RCC 7860 (cell line): ENCODE measurements at regions not wholly inside any gene's neighbourhood (a gene's known extent, or its start where the extent isn't known, plus 50 kb on each side); places are given as distances from the start of the nearest gene placed in this dataset.
A peak's percentile ranks its signal among the peaks of the same experiment; 100 is the strongest.
"Not testable (repeated sequence)": the region's sequence is repeated elsewhere in the genome, so short reads cannot be mapped to it uniquely, and the experiment has no call there.

Experiments used
- DNase-seq: peaks from one replicate; pipeline ENCODE4 v3.0.0-alpha.2; 2015; ENCODE audit warnings: low spot score
- FAIRE-seq: peaks from 2 replicates; lab custom pipeline; 2012; peaks lifted over from hg19 to GRCh38; lab: Jason Lieb, UNC

GRCh38 chrX:16316331-16316730 is 149.1 kb downstream of the MAGEB17 start:
- no peak for FAIRE-seq
- no peak for DNase-seq

GRCh38 chrX:16319929-16320328 is 152.6 kb downstream of the MAGEB17 start:
- FAIRE-seq (peak; percentile 69), DNase-seq (peak; percentile 36)

GRCh38 chrX:16320765-16321355 is 153.6 kb downstream of the MAGEB17 start:
- peak; percentile 75 for DNase-seq
- peak; percentile 96 for FAIRE-seq

- no peak for DNase-seq
- no peak for FAIRE-seq
Observed at GRCh38 chrX:16333453-16333852, 166.2 kb downstream of the MAGEB17 start.

DNA sequence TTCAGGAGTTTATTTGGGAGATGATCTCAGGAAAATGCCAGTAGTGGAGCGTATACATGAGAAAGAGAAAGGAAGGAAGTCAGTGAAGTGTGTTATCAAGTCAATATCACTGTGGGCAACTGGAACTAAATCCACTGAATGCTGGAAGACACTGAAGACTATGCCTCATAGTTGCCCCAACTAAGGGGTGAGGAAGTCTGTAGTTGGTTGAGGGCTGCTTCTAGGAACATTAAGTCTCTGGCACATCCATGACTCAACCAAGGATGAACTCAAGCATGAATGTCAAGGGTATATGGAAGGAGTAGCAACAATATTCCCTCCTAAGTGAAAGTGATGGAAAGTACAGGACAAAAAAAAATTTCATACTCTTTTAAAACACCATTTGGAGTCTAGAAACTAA is 167.9 kb downstream of the MAGEB17 start:
- FAIRE-seq (peak; percentile 90), DNase-seq (peak; percentile 55)

DNA sequence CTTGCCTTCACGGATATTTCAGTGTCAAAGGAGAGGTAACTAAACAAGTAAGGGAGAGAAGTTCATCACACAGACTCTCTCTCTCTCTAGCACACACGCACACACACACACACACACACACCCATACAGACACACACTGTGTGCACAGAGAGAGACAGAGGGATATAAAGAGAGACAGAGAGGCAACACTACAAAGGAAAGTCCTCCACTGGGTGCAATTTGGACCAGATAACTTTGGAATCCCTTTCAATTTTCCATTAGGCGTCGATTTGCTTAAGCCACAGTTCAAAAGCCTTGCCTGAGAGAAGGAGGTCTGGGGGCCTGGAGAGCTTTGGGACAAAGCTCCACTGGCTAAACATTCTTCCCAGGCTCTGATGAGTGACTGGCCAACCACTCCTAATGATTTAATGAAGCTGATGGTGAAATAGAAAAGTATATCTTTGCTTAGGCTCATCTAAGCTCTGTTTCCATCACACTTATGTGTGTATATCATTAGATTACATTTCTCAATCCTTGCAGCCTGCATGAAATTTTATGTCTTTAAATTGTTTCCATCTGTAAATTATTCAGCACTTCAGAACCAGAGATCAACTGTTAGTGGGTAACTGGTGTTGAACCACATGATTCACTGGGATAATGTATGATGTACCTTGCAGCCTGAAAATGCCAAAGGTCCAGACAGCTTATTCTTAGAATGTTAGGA is 180.8 kb downstream of the MAGEB17 start:
- FAIRE-seq (no peak), DNase-seq (no peak)

GRCh38 chrX:16357902-16358301 is 190.6 kb downstream of the MAGEB17 start:
- FAIRE-seq = no peak
- DNase-seq = no peak

DNA sequence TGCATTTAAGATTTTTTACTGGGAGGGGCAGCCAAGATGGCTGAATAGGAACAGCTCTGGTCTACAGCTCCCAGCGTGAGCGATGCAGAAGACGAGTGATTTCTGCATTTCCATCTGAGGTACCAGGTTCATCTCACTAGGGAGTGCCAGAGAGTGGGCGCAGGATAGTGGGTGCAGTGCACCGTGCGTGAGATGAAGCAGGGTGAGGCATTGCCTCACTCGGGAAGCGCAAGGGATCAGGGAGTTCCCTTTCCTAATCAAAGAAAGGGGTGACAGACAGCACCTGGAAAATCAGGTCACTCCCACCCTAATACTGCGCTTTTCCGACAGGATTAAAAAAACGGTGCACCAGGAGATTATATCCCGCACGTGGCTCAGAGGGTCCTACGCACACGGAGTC is 192.8 kb downstream of the MAGEB17 start:
- FAIRE-seq, DNase-seq: not testable (repeated sequence)

- DNase-seq = no peak
- no peak for FAIRE-seq
Observed at GRCh38 chrX:16368696-16369095, 201.4 kb downstream of the MAGEB17 start.

- FAIRE-seq = no peak
Observed at GRCh38 chrX:16376056-16376455, 208.8 kb downstream of the MAGEB17 start.

DNA sequence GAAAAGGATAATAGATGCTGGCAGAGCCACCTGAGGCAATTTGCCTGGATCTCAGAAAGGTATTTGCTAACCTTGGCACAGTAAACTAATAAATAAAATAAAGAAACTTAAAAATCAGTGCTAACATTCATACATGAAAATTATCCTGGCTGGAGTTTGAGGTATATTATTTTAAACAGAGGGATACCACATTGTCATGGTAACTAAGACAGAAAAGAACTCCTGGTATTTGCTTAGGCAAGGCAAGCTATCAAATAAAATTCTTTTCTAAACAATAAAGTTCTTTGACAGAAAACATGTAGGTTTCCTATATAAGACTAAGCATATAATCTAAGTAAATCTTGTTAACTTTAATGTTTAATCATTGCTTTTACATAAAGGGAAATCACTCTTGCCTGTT is 218.8 kb downstream of the MAGEB17 start:
- DNase-seq (no peak), FAIRE-seq (no peak)

More at GRCh38 chrX:16376056-16376455, 208.8 kb downstream of the MAGEB17 start:
- no peak for DNase-seq

DNA sequence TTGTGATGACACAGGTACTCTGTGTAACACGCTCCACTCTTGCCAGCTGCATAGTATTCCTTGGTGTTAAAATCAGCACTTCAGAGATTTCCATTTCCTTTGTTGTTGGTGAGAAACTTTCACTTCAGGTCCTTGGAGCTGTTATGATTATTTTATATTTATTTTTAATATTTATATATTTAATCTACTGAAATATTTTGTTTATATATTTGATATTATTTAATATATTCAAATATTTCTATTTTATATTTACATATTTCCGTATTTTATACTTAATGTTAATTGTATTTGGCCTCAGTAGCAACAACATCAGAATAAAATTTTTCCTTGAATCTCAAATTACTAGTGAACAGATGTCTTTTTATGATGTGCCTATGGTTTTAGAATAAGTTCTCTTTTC is 225.3 kb downstream of the MAGEB17 start:
- DNase-seq (no peak), FAIRE-seq (peak; percentile 49)

DNA sequence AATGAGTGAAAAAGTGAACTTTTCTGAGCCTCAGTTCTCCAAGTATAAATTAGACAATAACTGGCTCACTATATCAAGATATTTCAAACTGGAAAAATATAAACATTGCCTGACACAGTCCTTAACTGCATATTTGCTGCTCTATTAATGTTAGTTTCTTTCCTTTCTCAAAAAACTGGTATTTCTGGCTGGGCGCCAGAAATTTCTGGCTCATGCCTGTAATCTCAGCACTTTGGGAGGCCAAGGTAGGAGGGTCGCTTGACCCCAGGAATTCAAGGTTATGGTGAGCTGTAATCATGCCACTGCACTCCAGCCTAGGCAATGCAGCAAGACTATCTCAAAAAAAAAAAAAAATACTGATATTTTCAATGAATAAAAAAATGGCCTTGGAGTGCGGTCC is 227.0 kb downstream of the MAGEB17 start:
- FAIRE-seq (no peak), DNase-seq (no peak)

- FAIRE-seq (no peak), DNase-seq (no peak)
Observed at GRCh38 chrX:16403808-16404207, 236.5 kb downstream of the MAGEB17 start.

DNA sequence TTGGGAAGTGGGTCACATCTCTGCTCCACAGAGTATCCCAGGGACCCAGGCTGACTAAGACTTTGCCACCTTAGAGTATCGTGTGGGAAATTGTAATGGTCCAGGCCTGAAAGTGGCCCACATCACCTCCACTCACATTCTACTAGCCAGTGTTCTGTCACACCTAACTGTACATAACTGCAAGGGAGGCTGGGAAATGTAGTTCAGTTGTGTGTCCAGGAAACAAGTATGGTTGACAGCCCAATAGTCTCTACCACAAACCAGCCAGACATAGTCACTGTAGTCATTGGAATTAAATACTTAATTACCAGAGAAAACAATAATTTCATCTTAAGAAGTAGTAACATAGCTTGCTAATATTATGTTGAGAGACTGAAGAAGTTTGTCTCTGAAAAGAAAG is 233.4 kb upstream of the S100G start:
- FAIRE-seq (no peak), DNase-seq (no peak)

DNA sequence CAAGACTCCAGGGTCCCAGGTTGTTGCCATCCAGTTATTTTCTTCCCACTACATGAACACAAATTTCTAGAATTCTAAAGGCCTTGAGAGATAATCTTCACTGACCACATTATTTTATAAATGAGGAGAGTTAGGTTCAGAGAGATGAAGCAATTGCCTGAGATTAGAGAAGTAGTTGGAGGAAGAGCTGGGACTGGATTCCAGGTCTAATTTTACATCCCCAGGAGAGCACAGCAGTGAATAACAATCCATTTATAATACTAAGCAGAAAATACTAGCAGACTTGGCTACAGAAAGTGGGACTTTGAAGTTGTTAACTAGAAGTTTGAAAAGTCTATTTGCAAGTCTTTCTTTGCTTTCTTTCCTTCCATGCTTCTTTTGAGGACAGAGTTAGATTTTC is 231.3 kb upstream of the S100G start:
- no peak for FAIRE-seq
- DNase-seq = no peak

DNA sequence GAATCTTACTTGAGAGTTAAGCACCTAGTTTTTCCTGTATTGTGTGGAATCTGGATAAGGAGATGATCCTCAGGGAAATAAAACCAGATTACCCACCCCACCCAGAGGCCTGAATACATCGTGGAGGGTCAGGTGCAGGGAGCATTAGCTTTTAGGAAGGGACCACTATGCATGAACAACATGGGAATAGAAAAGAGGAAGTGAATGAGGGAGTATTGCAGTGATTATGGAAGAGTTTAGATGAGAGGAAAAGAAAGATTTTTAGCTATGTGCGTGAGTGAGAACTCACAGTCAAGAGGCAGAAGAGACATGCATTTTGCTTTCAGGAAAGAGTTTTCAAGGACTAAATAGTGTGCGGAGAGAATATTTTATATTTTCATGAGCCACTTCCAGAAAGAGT is 222.3 kb upstream of the S100G start:
- FAIRE-seq (no peak), DNase-seq (no peak)

GRCh38 chrX:16429406-16429805 is 220.6 kb upstream of the S100G start:
- DNase-seq = no peak
- no peak for FAIRE-seq

DNA sequence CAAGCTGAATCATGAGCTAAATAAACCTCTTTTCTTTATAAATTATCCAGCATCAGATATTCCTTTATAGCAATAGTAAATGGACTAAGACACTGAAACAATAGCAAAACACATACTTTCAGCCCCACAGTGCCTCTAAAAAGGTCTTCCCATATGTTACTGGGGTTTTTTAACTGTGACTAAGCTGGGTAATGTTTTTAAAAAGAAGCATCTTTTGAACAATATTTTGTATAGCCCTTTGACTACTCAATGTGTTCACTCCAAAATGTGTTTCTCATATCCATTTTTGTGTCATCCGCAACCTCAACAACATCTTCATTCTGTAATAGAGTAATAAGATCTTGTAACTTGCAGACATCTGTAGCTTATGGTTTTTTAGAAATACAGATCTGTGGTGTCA is 218.7 kb upstream of the S100G start:
- no peak for DNase-seq
- FAIRE-seq = no peak

GRCh38 chrX:16433021-16433420 is 216.9 kb upstream of the S100G start:
- DNase-seq (no peak), FAIRE-seq (no peak)

- DNase-seq (no peak), FAIRE-seq (no peak)
Observed at GRCh38 chrX:16435399-16435986, 214.5 kb upstream of the S100G start.
